ENCODE measurements at regions not wholly inside any gene's neighbourhood (a gene's known extent, or its start where the extent isn't known, plus 50 kb on each side); places are given as distances from the start of the nearest gene placed in this dataset.

DNA sequence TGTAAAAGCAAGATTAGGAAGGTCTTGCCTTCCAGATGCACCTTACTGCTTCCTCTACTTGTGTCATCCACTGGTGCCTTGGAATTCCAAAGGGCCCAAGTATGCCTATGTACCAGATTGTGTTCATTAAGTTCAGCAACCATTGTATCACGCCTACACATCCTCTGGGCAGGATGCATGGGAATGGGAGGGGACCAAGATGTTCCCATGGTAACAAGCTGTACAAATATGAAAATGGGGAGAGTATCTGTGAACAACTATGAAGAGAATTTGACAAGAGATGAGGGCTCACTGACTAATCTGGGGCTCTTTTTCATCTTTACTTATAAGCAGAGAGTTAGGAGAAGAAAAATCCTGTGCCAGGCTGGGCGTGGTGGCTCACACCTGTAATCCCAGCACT, 137.8 kb upstream of the MAP1B start:
- Histone ChIP-seq H4K20me1 (ENCODE audit: control insufficient read depth, insufficient read depth, low read depth, low read length) (no peaks in the 10 kb centered on the region), H3K27ac (ENCODE audit: low read depth, low read length) (no peak overlapping the region), H3K79me2 (ENCODE audit: control insufficient read depth, low read length) (no peaks in the 10 kb centered on the region), H3K4me2 (ENCODE audit: low read length) (no peak overlapping the region), H3K4me1 (ENCODE audit: control insufficient read depth, low read length) (no peaks in the 10 kb centered on the region), H3K36me3 (ENCODE audit: control insufficient read depth, low read length) (no peaks in the 10 kb centered on the region), H3K4me3 (ENCODE audit: low read length) (no peak overlapping the region), H3F3A (ENCODE audit: control insufficient read depth, insufficient read depth) (no peaks in the 10 kb centered on the region), H3K9me2 (replicated peaks; ENCODE audit: control insufficient read depth, low read length) (no peaks in the 10 kb centered on the region), H3K9me3 (ENCODE audit: control insufficient read depth, insufficient read depth, low read length) (no peaks in the 10 kb centered on the region), H3K27me3 (ENCODE audit: control insufficient read depth, low read length) (no peaks in the 10 kb centered on the region)
- no peak for TF ChIP-seq EZH2phosphoT487 (IDR thresholded peaks at IDR 0.05; ENCODE audit: borderline replicate concordance, low read length)
- TF ChIP-seq, protein P1, sequence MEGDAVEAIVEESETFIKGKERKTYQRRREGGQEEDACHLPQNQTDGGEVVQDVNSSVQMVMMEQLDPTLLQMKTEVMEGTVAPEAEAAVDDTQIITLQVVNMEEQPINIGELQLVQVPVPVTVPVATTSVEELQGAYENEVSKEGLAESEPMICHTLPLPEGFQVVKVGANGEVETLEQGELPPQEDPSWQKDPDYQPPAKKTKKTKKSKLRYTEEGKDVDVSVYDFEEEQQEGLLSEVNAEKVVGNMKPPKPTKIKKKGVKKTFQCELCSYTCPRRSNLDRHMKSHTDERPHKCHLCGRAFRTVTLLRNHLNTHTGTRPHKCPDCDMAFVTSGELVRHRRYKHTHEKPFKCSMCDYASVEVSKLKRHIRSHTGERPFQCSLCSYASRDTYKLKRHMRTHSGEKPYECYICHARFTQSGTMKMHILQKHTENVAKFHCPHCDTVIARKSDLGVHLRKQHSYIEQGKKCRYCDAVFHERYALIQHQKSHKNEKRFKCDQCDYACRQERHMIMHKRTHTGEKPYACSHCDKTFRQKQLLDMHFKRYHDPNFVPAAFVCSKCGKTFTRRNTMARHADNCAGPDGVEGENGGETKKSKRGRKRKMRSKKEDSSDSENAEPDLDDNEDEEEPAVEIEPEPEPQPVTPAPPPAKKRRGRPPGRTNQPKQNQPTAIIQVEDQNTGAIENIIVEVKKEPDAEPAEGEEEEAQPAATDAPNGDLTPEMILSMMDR (IDR thresholded peaks at IDR 0.05; ENCODE audit: low read depth, low read length, poor library complexity, severe bottlenecking) = no peak

DNA sequence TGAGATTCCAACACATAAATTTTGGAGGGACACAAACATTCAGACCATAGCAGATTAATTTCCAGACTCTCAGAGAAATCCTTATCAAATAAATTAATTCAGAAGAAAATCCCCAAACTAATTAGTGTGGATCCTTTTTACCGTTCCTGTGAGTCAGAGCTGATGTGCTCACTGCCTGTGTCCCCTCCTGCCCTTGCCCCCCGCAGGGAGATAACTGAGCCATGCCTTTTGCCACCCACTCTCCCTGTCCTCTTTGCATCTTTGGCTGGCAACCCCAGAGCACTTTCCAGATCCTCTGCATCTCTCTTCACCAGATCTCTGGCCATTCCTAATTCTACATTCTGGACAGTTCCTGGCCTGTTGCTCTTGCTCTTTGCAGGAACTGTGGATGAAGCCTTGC, 135.4 kb upstream of the MAP1B start:
- H3K4me2 ChIP-seq (ENCODE audit: low read length) = no peak overlapping the region
- no peaks in the 10 kb centered on the region for H3K9me2 ChIP-seq (replicated peaks; ENCODE audit: control insufficient read depth, low read length)
- H3K79me2 ChIP-seq (ENCODE audit: control insufficient read depth, low read length) = no peaks in the 10 kb centered on the region
- H3K4me3 ChIP-seq (ENCODE audit: low read length) = no peak overlapping the region
- no peaks in the 10 kb centered on the region for H3K36me3 ChIP-seq (ENCODE audit: control insufficient read depth, low read length)
- no peak overlapping the region for H3K27ac ChIP-seq (ENCODE audit: low read depth, low read length)
- no peaks in the 10 kb centered on the region for H4K20me1 ChIP-seq (ENCODE audit: control insufficient read depth, insufficient read depth, low read depth, low read length)
- no peaks in the 10 kb centered on the region for H3F3A ChIP-seq (ENCODE audit: control insufficient read depth, insufficient read depth)
- no peaks in the 10 kb centered on the region for H3K9me3 ChIP-seq (ENCODE audit: control insufficient read depth, insufficient read depth, low read length)
- no peaks in the 10 kb centered on the region for H3K4me1 ChIP-seq (ENCODE audit: control insufficient read depth, low read length)
- TF ChIP-seq, protein P1 (IDR thresholded peaks at IDR 0.05; ENCODE audit: low read depth, low read length, poor library complexity, severe bottlenecking) = no peak
- no peak for TF ChIP-seq EZH2phosphoT487 (IDR thresholded peaks at IDR 0.05; ENCODE audit: borderline replicate concordance, low read length)
- no peaks in the 10 kb centered on the region for H3K27me3 ChIP-seq (ENCODE audit: control insufficient read depth, low read length)

DNA sequence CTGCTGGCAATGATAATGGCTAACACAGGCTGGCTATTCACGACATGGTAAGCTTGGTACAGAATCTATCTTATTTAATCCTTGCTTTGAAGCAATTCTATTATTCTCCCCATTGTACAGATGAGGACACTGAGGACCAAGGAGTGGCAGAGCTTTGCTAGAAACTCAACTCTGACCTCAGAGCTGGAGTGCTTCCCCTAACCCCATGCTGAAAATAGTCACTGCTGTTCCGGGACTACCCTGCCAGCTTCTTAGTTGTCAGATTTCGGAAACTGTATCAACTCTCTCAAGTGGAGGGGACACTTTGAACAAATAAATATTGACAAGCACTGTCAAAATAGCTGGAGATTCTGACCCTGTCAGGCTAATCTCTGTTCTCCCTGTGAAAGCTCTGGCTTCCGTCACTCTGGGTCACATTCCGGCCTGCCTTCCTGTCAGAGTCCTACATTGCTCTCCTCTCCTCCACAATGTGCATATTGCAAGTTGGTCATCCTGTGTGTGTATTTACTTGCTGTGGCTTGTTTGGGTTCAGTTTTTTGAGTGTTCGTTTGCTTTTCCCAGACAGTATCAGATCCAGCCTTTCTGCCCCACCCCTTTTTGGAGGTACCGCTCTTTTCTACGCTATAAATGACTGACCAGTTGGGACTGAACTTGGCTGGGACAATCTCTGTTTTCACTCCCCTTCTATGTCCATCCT, 134.3 kb upstream of the MAP1B start:
- TF ChIP-seq, protein P1 (IDR thresholded peaks at IDR 0.05; ENCODE audit: low read depth, low read length, poor library complexity, severe bottlenecking) = no peak
- no peak overlapping the region for H3K4me3 ChIP-seq (ENCODE audit: low read length)
- H3K4me2 ChIP-seq (ENCODE audit: low read length) = no peak overlapping the region
- H3K36me3 ChIP-seq (ENCODE audit: control insufficient read depth, low read length) = no peaks in the 10 kb centered on the region
- no peaks in the 10 kb centered on the region for H3K79me2 ChIP-seq (ENCODE audit: control insufficient read depth, low read length)
- no peaks in the 10 kb centered on the region for H3F3A ChIP-seq (ENCODE audit: control insufficient read depth, insufficient read depth)
- H4K20me1 ChIP-seq (ENCODE audit: control insufficient read depth, insufficient read depth, low read depth, low read length) = no peaks in the 10 kb centered on the region
- no peaks in the 10 kb centered on the region for H3K9me3 ChIP-seq (ENCODE audit: control insufficient read depth, insufficient read depth, low read length)
- H3K4me1 ChIP-seq (ENCODE audit: control insufficient read depth, low read length) = no peaks in the 10 kb centered on the region
- no peaks in the 10 kb centered on the region for H3K9me2 ChIP-seq (replicated peaks; ENCODE audit: control insufficient read depth, low read length)
- no peaks in the 10 kb centered on the region for H3K27me3 ChIP-seq (ENCODE audit: control insufficient read depth, low read length)
- H3K27ac ChIP-seq (ENCODE audit: low read depth, low read length) = no peak overlapping the region

Measured in DOHH2 (cell line).